HEK293T (cell line): ENCODE measurements at regions not wholly inside any gene's neighbourhood (a gene's known extent, or its start where the extent isn't known, plus 50 kb on each side); places are given as distances from the start of the nearest gene placed in this dataset.
"Not testable (repeated sequence)": the region's sequence is repeated elsewhere in the genome, so short reads cannot be mapped to it uniquely, and the experiment has no call there.

Experiments
- CTCF ChIA-PET: fragments of 350-600 bp; formaldehyde crosslinking; extraction: SDS; loops from one replicate; lab custom pipeline; 2021; ENCODE audit warnings: antibody characterized with exemption, inconsistent platforms; lab: Yijun Ruan, JAX
- POLR2A ChIA-PET: fragments of 350-600 bp; formaldehyde crosslinking; extraction: SDS; loops from one replicate; lab custom pipeline; 2020; ENCODE audit warnings: antibody characterized with exemption, inconsistent platforms; lab: Yijun Ruan, JAX
- DNase-seq: peaks from one replicate; pipeline ENCODE4 v3.0.0; 2012; ENCODE audit warnings: mixed read lengths; ENCODE audit errors: extremely low spot score
- ARNT ChIP-seq: fragments of 450-650 bp; IDR thresholded peaks from 2 replicates; pipeline ENCODE4 v1.6.1; 2017; ENCODE audit warnings: mild to moderate bottlenecking
- BHLHE40 ChIP-seq: fragments of 450-650 bp; IDR thresholded peaks from 2 replicates; pipeline ENCODE4 v1.6.1; 2016; ENCODE audit warnings: mild to moderate bottlenecking, moderate library complexity, borderline replicate concordance
- CTBP1 ChIP-seq: fragments of 450-650 bp; IDR thresholded peaks from 2 replicates; pipeline ENCODE4 v1.6.1; 2016; ENCODE audit warnings: borderline replicate concordance
- ELF4 ChIP-seq: fragments of 450-650 bp; IDR thresholded peaks from 2 replicates; pipeline ENCODE4 v1.6.1; 2017; ENCODE audit warnings: antibody characterized with exemption
- FOXA1 ChIP-seq: fragments of 450-650 bp; IDR thresholded peaks from 2 replicates; pipeline ENCODE4 v1.6.1; 2016; ENCODE audit warnings: mild to moderate bottlenecking
- FOXK2 ChIP-seq: fragments of 450-650 bp; IDR thresholded peaks from 2 replicates; pipeline ENCODE4 v1.6.1; 2016; ENCODE audit warnings: mild to moderate bottlenecking
- FOXM1 ChIP-seq: fragments of 450-650 bp; IDR thresholded peaks from 2 replicates; pipeline ENCODE4 v1.6.1; 2017; ENCODE audit warnings: mild to moderate bottlenecking, borderline replicate concordance
- HDGF ChIP-seq: fragments of 450-650 bp; IDR thresholded peaks from 2 replicates; pipeline ENCODE4 v1.6.1; 2017; ENCODE audit warnings: antibody characterized with exemption, borderline replicate concordance
- L3MBTL2 ChIP-seq: fragments of 450-650 bp; conservative IDR thresholded peaks from 2 replicates; pipeline ENCODE4 v1.6.1; 2016; ENCODE audit warnings: mild to moderate bottlenecking
- LEF1 ChIP-seq: fragments of 450-650 bp; IDR thresholded peaks from 2 replicates; pipeline ENCODE4 v1.6.1; 2017; ENCODE audit warnings: mild to moderate bottlenecking, borderline replicate concordance
- NFRKB ChIP-seq: fragments of 450-650 bp; IDR thresholded peaks from 2 replicates; pipeline ENCODE4 v1.6.1; 2016; ENCODE audit warnings: mild to moderate bottlenecking, moderate library complexity
- PKNOX1 ChIP-seq: fragments of 450-650 bp; IDR thresholded peaks from 2 replicates; pipeline ENCODE4 v1.6.1; 2016
- SP1 ChIP-seq: fragments of 450-650 bp; IDR thresholded peaks from 2 replicates; pipeline ENCODE4 v1.6.1; 2017
- SUZ12 ChIP-seq: fragments of 450-650 bp; IDR thresholded peaks from 2 replicates; pipeline ENCODE4 v1.6.1; 2016; ENCODE audit warnings: mild to moderate bottlenecking
- TARDBP ChIP-seq: fragments of 450-650 bp; IDR thresholded peaks from 2 replicates; pipeline ENCODE4 v1.6.1; 2016
- ZNF384 ChIP-seq: fragments of 450-650 bp; IDR thresholded peaks from 2 replicates; pipeline ENCODE4 v1.6.1; 2016

DNA sequence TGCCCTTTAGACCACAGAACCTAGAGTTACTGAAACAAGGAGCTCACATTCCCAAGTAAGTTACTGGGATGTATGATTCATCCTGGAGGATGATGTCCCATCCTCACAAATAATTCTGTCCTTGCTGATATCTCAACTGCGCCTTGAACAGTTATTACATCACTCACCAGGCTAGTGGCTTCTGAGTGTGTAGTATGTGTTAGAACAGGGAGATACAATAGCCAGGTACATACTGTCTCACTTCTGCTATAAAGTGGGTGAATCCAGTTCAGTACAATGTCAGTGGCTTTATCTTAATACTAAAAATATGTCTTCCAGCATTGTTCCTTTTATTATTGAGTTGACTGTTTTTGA, 483.2 kb upstream of the FRG2C start:
- no peak for DNase-seq
- CTCF ChIA-PET: no interaction called here
- no peak for TF ChIP-seq L3MBTL2
- POLR2A ChIA-PET: no interaction called here

DNA sequence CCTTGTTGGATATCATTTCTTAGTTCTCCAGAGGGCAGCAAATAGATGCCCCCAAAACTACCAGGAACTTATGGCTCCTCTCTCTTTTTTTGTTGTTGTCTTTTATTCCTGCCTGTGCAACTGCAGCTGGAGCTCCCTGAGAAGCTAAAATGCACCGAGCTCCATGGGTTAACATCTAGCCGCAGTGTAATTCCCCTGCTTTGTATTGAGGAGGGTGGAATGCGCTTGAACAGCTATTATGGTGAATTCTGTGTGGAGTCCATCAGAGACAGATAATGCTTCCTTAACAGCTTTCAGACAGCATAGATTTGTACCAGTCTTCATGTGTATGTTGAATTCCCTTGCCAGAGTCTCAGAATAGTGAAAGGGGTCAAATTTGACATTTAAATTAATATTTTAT, 475.2 kb upstream of the FRG2C start:
- DNase-seq: no peak
- ChIA-PET CTCF (interaction anchor here (0.6 kb wide), 1 partner anchor 291 kb away, joined by 5 read pairs; no protein-coding TSS in a partner anchor), POLR2A (no interaction called here)
- TF ChIP-seq CTBP1 (no peak), L3MBTL2 (no peak), SUZ12 (no peak), FOXM1 (no peak), NFRKB (no peak), FOXK2 (no peak), ARNT (no peak), ELF4 (no peak), BHLHE40 (no peak), ZNF384 (no peak), PKNOX1 (no peak), FOXA1 (no peak), LEF1 (no peak), SP1 (no peak), TARDBP (no peak), HDGF (no peak)

DNA sequence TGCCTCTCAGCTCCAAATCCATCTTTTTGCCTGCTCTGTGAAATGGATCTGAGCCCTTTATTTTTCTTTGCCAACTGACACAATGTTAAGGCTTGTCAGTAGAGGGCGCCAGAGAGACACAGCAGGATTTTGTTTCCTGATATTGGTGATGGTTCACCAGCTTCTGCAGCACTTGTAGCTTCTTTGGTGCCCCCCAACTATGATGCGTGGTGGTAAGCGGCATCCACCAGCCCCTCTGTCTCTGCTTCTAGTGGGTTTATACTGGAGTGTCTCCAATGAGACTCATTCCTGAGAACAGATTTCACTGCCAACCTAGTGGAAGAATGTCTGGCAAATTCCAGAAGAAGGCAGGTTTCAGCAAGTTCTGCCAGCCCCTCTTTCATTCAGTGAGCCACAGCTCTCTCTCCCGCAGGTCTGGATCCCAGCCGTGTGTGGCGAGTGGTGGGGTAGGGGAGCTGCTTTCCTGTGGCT, 471.9 kb upstream of the FRG2C start:
- CTCF ChIA-PET: interaction anchor here (0.7 to 1.1 kb wide), 2 partner anchors 10 to 1448 kb away, joined by 3 to 4 read pairs; no protein-coding TSS in a partner anchor
- no peak for TF ChIP-seq SP1
- TF ChIP-seq CTBP1: no peak
- TF ChIP-seq L3MBTL2: no peak
- TF ChIP-seq FOXA1: no peak
- no peak for TF ChIP-seq FOXM1
- TF ChIP-seq ZNF384: no peak
- no peak for TF ChIP-seq ELF4
- no peak for TF ChIP-seq TARDBP
- TF ChIP-seq SUZ12: no peak
- TF ChIP-seq ARNT: no peak
- TF ChIP-seq BHLHE40: no peak
- no peak for TF ChIP-seq HDGF
- TF ChIP-seq FOXK2: no peak
- TF ChIP-seq LEF1: no peak
- TF ChIP-seq NFRKB: no peak
- no peak for TF ChIP-seq PKNOX1
- POLR2A ChIA-PET: no interaction called here
- DNase-seq: peak; percentile 46

DNA sequence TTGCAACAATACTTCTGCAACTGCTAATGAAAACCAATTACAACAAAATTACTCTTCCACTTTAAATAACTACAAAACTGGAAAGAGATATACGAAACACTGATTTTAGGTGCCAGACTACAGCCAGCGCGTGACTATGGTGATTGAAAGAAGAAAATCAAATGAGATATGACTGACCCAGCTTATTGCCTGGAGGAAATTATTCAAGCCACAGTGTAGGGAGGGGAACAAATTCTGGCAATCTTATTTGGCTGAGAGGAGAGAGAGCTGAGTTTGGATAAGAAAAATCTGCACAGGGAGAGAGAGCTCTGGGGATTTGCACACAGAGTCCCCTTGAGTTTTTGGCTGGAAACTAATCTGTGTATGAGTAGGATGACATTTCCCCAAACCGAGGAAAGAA, 470.3 kb upstream of the FRG2C start:
- no peak for DNase-seq
- CTCF ChIA-PET: no interaction called here
- POLR2A ChIA-PET: no interaction called here
- no peak for TF ChIP-seq SP1
- TF ChIP-seq ARNT: no peak
- TF ChIP-seq ELF4: no peak
- no peak for TF ChIP-seq ZNF384
- no peak for TF ChIP-seq FOXK2
- TF ChIP-seq PKNOX1: no peak
- TF ChIP-seq NFRKB: no peak
- no peak for TF ChIP-seq BHLHE40
- TF ChIP-seq HDGF: no peak
- no peak for TF ChIP-seq TARDBP
- TF ChIP-seq FOXA1: no peak
- TF ChIP-seq L3MBTL2: no peak
- no peak for TF ChIP-seq FOXM1
- no peak for TF ChIP-seq LEF1
- no peak for TF ChIP-seq CTBP1
- TF ChIP-seq SUZ12: no peak

- CTCF ChIA-PET, POLR2A ChIA-PET, DNase-seq: not testable (repeated sequence)
Measured at GRCh38 chr3:75214332-75214731, 449.8 kb upstream of the FRG2C start.

DNA sequence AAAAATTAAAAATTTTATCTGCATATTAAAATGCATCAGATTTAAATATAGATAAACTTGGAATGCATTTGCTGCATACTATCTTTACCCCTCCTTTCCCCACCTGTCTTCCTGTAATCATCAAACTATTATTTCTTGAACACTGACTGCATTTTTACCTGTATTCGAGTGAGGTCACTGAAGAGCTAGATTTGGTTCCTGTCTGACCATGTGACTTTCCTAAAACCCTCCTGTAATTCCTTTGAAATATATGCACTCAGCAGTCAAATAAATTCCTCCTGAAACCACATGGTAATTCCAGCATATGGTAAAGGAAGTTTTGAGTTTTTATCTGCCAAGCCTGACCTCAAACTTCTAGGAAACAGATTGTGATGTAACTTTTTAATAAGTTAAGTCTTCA, 445.6 kb upstream of the FRG2C start:
- no peak for TF ChIP-seq L3MBTL2
- no peak for TF ChIP-seq TARDBP
- CTCF ChIA-PET: no interaction called here
- no peak for DNase-seq
- POLR2A ChIA-PET: no interaction called here

DNA sequence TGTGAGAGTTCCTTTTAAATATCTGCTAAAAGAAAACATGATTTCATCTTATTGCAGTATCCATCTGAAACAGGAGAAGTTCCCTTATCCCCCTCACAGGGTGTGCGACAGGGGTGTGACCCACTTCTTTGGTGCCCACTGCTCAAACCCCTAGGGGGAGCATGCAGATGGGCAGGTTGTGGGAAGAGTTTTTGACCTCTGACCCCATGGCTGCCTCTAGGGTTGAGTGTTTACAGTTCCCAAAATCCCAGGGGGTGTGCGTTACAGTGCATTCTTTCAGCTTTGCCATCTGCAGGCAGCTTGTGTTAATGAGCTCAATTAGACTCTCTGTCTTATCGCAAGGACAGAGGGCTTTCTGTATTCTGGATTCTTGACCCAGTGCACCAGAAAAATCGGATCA, 443.2 kb upstream of the FRG2C start:
- no peak for DNase-seq
- ChIA-PET POLR2A (no interaction called here), CTCF (no interaction called here)
- TF ChIP-seq NFRKB (no peak), TARDBP (no peak), SP1 (no peak), FOXM1 (no peak), SUZ12 (no peak), FOXK2 (no peak), ELF4 (no peak), FOXA1 (no peak), BHLHE40 (no peak), PKNOX1 (no peak), LEF1 (no peak), ZNF384 (no peak), HDGF (no peak), CTBP1 (no peak), L3MBTL2 (no peak), ARNT (no peak)
